ENCODE measurements at regions not wholly inside any gene's neighbourhood (a gene's known extent, or its start where the extent isn't known, plus 50 kb on each side); places are given as distances from the start of the nearest gene placed in this dataset.
"Not testable (repeated sequence)": the region's sequence is repeated elsewhere in the genome, so short reads cannot be mapped to it uniquely, and the experiment has no call there.

GRCh38 chr1:91101328-91101727 is 79.5 kb upstream of the ZNF644 start:
- Mint-ChIP-seq H3K36me3 (ENCODE audit: unreplicated experiment) (no peaks in the 10 kb centered on the region), H3K27me3 (ENCODE audit: unreplicated experiment) (no peaks in the 10 kb centered on the region), H3K4me3 (ENCODE audit: unreplicated experiment) (no peak overlapping the region), H3K4me1 (ENCODE audit: unreplicated experiment) (no peaks in the 10 kb centered on the region), H3K27ac (ENCODE audit: unreplicated experiment) (no peak overlapping the region), H3K9me3 (ENCODE audit: unreplicated experiment) (peaks cover 5% of the 10 kb centered on the region)
- TF ChIP-seq, protein P1, sequence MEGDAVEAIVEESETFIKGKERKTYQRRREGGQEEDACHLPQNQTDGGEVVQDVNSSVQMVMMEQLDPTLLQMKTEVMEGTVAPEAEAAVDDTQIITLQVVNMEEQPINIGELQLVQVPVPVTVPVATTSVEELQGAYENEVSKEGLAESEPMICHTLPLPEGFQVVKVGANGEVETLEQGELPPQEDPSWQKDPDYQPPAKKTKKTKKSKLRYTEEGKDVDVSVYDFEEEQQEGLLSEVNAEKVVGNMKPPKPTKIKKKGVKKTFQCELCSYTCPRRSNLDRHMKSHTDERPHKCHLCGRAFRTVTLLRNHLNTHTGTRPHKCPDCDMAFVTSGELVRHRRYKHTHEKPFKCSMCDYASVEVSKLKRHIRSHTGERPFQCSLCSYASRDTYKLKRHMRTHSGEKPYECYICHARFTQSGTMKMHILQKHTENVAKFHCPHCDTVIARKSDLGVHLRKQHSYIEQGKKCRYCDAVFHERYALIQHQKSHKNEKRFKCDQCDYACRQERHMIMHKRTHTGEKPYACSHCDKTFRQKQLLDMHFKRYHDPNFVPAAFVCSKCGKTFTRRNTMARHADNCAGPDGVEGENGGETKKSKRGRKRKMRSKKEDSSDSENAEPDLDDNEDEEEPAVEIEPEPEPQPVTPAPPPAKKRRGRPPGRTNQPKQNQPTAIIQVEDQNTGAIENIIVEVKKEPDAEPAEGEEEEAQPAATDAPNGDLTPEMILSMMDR (IDR thresholded peaks at IDR 0.05), result no peak
- no peak for DNase-seq (ENCODE audit: extremely low spot score, unreplicated experiment)

- no peaks in the 10 kb centered on the region for H3K27me3 Mint-ChIP-seq (ENCODE audit: unreplicated experiment)
- TF ChIP-seq, protein P1 (IDR thresholded peaks at IDR 0.05), result no peak
- DNase-seq (ENCODE audit: extremely low spot score, unreplicated experiment), result no peak
- H3K36me3 Mint-ChIP-seq (ENCODE audit: unreplicated experiment), result no peaks in the 10 kb centered on the region
- H3K4me1 Mint-ChIP-seq (ENCODE audit: unreplicated experiment), result no peaks in the 10 kb centered on the region
- H3K9me3 Mint-ChIP-seq (ENCODE audit: unreplicated experiment), result peaks cover 5% of the 10 kb centered on the region
- H3K4me3 Mint-ChIP-seq (ENCODE audit: unreplicated experiment), result no peak overlapping the region
- no peak overlapping the region for H3K27ac Mint-ChIP-seq (ENCODE audit: unreplicated experiment)
Measured at GRCh38 chr1:91099746-91100621, 78.1 kb upstream of the ZNF644 start.

DNA sequence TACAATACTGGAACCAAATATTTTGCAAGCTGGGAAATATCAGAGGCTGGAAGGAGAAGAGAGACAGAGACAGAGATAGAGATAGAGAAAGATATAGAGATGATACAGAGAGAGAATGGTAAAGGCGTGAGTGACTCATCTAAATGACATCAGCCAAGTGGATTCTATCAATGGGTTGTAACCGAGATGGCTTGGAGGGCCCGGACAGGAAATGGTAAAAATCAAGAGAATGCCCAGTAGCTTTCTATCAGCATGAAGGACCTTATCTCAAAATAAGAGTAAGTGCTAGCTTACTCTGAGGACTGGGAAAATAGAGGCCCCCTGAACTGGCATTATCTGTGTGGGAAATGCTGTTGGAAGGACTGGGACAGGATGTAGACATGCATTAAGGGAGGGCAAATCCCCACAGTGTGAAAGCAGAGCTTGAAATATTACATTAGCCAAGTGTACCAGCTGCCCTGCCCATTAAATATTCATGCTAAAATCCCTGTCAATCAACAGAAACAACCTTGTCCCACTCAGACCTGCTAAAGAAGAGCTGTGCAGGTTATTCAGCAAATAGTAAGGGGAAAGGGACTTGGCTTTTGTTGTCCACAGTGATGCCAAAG is 76.6 kb upstream of the ZNF644 start:
- Mint-ChIP-seq H3K9me3 (ENCODE audit: unreplicated experiment) (peaks cover 5% of the 10 kb centered on the region), H3K27me3 (ENCODE audit: unreplicated experiment) (no peaks in the 10 kb centered on the region), H3K4me3 (ENCODE audit: unreplicated experiment) (no peak overlapping the region), H3K4me1 (ENCODE audit: unreplicated experiment) (no peaks in the 10 kb centered on the region), H3K27ac (ENCODE audit: unreplicated experiment) (no peak overlapping the region), H3K36me3 (ENCODE audit: unreplicated experiment) (no peaks in the 10 kb centered on the region)
- TF ChIP-seq, protein P1 (IDR thresholded peaks at IDR 0.05), result no peak
- no peak for DNase-seq (ENCODE audit: extremely low spot score, unreplicated experiment)

GRCh38 chr1:91095321-91095720 is 73.5 kb upstream of the ZNF644 start:
- H3K4me1 Mint-ChIP-seq (ENCODE audit: unreplicated experiment), result not testable (repeated sequence)

DNA sequence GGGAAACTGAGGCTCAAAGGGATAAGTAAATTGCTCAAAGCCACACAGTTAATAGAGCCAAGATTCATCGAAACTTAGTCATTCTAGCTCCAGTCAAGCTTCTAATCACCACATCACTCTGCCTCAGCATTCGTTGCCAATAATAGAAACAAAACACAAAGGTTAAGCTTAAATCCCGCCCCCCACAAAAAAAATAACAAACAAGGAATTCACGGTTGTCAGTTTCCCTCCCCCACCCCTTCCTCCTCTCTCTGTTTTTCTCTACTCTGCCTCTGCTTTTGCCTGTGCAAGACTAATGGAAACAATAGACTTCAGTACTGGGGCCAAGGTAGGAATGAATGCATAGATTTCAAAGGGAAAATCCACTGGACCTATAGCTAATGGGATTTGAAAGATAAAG is 70.7 kb upstream of the ZNF644 start:
- TF ChIP-seq, protein P1 (IDR thresholded peaks at IDR 0.05), result no peak
- Mint-ChIP-seq H3K27ac (ENCODE audit: unreplicated experiment) (no peak overlapping the region), H3K4me3 (ENCODE audit: unreplicated experiment) (no peak overlapping the region), H3K27me3 (ENCODE audit: unreplicated experiment) (no peaks in the 10 kb centered on the region), H3K4me1 (ENCODE audit: unreplicated experiment) (no peaks in the 10 kb centered on the region), H3K9me3 (ENCODE audit: unreplicated experiment) (no peaks in the 10 kb centered on the region), H3K36me3 (ENCODE audit: unreplicated experiment) (no peaks in the 10 kb centered on the region)
- no peak for DNase-seq (ENCODE audit: extremely low spot score, unreplicated experiment)

More at GRCh38 chr1:91095321-91095720, 73.5 kb upstream of the ZNF644 start:
- not testable (repeated sequence) for DNase-seq (ENCODE audit: extremely low spot score, unreplicated experiment); H3K27ac Mint-ChIP-seq (ENCODE audit: unreplicated experiment); H3K4me3 Mint-ChIP-seq (ENCODE audit: unreplicated experiment); H3K27me3 Mint-ChIP-seq (ENCODE audit: unreplicated experiment); H3K36me3 Mint-ChIP-seq (ENCODE audit: unreplicated experiment); H3K9me3 Mint-ChIP-seq (ENCODE audit: unreplicated experiment)
